Small intestine (tissue), 7 donors: ENCODE measurements at regions not wholly inside any gene's neighbourhood (a gene's known extent, or its start where the extent isn't known, plus 50 kb on each side); places are given as distances from the start of the nearest gene placed in this dataset.
"Not testable (repeated sequence)": the region's sequence is repeated elsewhere in the genome, so short reads cannot be mapped to it uniquely, and the experiment has no call there.

Experiments
- DNase-seq, 2 donors: peaks; one replicate each; pipeline versions ENCODE4 v3.0.0 to v3.0.0-alpha.2; 2013
- FAIRE-seq: peaks from 2 replicates; lab custom pipeline; 2012; peaks lifted over from hg19 to GRCh38; lab: Jason Lieb, UNC
- H3K27ac ChIP-seq, 3 donors: one replicate each; pipeline ENCODE4 v1.5.1; 2013; ENCODE audit warnings: low read length in 2 of 3, mild to moderate bottlenecking in 2 of 3, control low read depth in 1 of 3, inconsistent platforms in 1 of 3, low read depth in 1 of 3, moderate library complexity in 1 of 3
- H3K27me3 ChIP-seq, 3 donors: one replicate each; pipeline ENCODE4 v1.6.1; 2013; ENCODE audit warnings: low read length in 3 of 3, inconsistent platforms in 1 of 3; ENCODE audit not compliant: control insufficient read depth in 3 of 3, insufficient read depth in 3 of 3
- H3K36me3 ChIP-seq, 3 donors: one replicate each; pipeline ENCODE4 v1.6.1; 2013; ENCODE audit warnings: low read length in 3 of 3, inconsistent platforms in 1 of 3, low read depth in 1 of 3, mild to moderate bottlenecking in 1 of 3, moderate library complexity in 1 of 3; ENCODE audit not compliant: control insufficient read depth in 3 of 3, insufficient read depth in 2 of 3
- H3K4me1 ChIP-seq, 3 donors: one replicate each; pipeline ENCODE4 v1.6.1; 2013; ENCODE audit warnings: low read length in 2 of 3, inconsistent platforms in 1 of 3, low read depth in 1 of 3, mild to moderate bottlenecking in 1 of 3, moderate library complexity in 1 of 3; ENCODE audit not compliant: control insufficient read depth in 3 of 3, insufficient read depth in 2 of 3
- H3K4me3 ChIP-seq, 3 donors: one replicate each; pipeline ENCODE4 v1.5.1; 2013; ENCODE audit warnings: low read length in 3 of 3, control low read depth in 1 of 3, inconsistent platforms in 1 of 3, low read depth in 1 of 3, mild to moderate bottlenecking in 1 of 3, moderate library complexity in 1 of 3
- H3K9me3 ChIP-seq, 2 donors: one replicate each; pipeline ENCODE4 v1.6.1; 2013; ENCODE audit warnings: low read depth in 1 of 2, low read length in 1 of 2; ENCODE audit not compliant: control insufficient read depth in 2 of 2, insufficient read depth in 1 of 2
- WGBS, 3 donors: extraction: QIAGEN DNeasy Blood & Tissue Kit; methylation state at CpG; one replicate each; pipeline ENCODE4 v1.1.7; 2013; 5-methylcytosine and 5-hydroxymethylcytosine counted together
- donor health status: healthy with polysubstance abuse.
- donor health status: control.
- donor health status: control.
- donor health status: Bipolar disorder and iron deficiency.
- donor health status: healthy.

DNA sequence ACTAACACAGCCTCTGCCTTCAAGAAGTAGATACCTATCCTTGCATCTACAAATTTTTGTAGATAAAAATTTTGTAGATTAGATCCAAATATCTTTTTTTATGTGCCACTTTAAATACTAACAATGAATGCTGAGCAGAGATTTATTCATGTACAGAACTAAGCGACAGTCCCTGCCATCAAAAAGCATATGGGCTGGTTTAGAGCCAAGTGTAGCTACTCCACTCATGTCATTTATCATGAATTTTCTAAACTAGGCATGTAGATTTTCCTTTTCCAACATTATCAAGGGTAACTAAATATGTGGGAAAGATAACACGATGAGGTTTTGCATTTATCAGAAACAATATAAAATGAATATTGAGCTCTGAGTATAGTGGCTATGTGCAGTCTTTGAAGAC is 857.5 kb downstream of the XPNPEP1 start:
- DNase-seq (no peak), FAIRE-seq (no peak)
- H3K4me1 ChIP-seq = no peaks in the 10 kb centered on the region
- H3K9me3 ChIP-seq = no peaks in the 10 kb centered on the region
- H3K27ac ChIP-seq = no peak overlapping the region
- 64 to 65% (median 64%) methylated on average over 2 of the region's 2 CpGs for WGBS, 3 donors
- H3K36me3 ChIP-seq = no peaks in the 10 kb centered on the region
- H3K27me3 ChIP-seq = no peaks in the 10 kb centered on the region
- H3K4me3 ChIP-seq = no peak overlapping the region

DNA sequence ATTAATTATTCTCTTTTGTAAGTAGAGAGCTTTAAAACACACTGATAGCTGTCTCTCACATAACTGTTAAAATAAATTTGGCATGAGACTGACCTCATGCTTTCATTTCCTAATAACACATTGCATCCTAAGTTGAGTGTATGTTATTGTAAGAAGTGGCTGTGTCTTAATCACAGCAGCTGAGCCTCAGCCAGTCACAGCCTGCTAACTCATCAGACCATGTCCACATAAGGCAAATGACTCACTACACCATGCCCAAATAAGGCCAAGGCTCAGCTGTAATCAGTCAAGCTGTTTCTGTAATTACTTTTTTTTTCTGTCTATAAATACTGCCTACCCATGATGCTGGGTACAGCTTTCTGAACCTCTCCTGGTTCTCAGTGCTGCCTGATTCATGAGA is 860.9 kb downstream of the XPNPEP1 start:
- Histone ChIP-seq H3K27ac (no peak overlapping the region), H3K4me3 (no peak overlapping the region), H3K36me3 (no peaks in the 10 kb centered on the region), H3K4me1 (no peaks in the 10 kb centered on the region), H3K27me3 (no peaks in the 10 kb centered on the region), H3K9me3 (no peaks in the 10 kb centered on the region)
- no peak for DNase-seq
- no peak for FAIRE-seq

DNA sequence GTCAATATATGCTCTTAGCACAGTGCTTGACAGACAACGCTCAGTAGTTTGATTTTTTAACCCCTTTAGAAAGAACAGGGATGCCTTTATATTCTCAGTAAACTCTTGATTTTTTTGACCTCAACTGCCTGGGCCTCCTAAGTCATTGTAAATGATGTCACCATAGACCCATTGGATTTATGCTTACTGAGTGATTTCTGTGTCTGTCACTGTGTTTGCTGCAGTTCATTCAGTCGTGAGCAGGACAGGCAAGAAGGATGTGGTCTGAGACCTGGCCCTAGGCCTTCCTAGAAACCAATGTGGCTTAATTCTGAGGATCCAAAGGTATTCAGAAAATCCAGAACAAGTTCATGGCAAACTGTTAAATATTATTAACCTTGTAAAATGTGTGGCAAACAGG is 868.1 kb downstream of the XPNPEP1 start:
- Histone ChIP-seq H3K36me3 (no peaks in the 10 kb centered on the region), H3K27me3 (no peaks in the 10 kb centered on the region), H3K4me1 (no peaks in the 10 kb centered on the region), H3K9me3 (no peaks in the 10 kb centered on the region), H3K4me3 (no peak overlapping the region), H3K27ac (no peak overlapping the region)
- FAIRE-seq (no peak), DNase-seq (no peak)
- 81 to 87% (median 84%) methylated on average over 2 of the region's 2 CpGs for WGBS, 3 donors

DNA sequence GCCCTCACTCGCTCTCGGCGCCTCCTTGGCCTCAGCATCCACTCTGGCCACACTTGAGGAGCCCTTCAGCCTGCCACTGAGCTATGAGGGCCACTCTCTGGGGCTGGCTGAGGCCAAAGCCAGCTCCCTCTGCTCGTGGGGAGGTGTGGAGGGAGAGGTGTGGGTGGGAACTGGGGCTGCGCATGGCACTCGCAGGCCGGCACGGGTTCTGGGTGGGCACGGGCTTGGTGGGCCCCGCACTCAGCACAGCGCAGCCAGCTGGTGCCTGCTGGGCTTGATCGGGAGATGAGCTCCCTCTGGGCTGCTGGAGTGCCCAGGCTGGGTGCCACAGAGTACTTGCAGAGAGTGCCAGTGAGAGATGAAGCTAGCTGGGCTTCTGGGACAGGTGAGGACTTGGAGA is 875.5 kb downstream of the XPNPEP1 start:
- DNase-seq = no peak
- H3K9me3 ChIP-seq = peaks cover 0 to 11% of the 10 kb centered on the region in 2 donors
- H3K27ac ChIP-seq = no peak overlapping the region
- WGBS, 3 donors = 89 to 93% (median 91%) methylated on average over 11 to 12 of the region's 12 CpGs
- H3K27me3 ChIP-seq = no peaks in the 10 kb centered on the region
- no peaks in the 10 kb centered on the region for H3K4me1 ChIP-seq
- no peak overlapping the region for H3K4me3 ChIP-seq
- H3K36me3 ChIP-seq = no peaks in the 10 kb centered on the region
- FAIRE-seq = no peak

DNA sequence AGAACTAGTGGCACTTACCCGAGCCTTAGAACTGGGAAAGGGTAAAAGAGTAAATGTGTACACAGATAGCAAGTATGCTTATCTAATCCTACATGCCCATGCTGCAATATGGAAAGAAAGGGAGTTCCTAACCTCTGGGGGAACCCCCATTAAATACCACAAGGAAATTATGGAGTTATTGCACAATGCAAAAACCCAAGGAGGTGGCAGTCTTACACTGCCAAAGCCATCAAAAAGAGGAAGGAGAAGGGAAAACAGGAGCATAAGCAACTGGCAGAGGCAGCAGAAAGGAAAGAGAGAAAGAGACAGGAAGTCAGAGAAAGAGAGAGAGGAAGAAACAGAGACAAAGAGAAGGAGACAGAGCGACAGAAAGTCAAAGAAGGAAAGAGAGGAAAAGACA is 876.9 kb downstream of the XPNPEP1 start:
- not testable (repeated sequence) for H3K27ac ChIP-seq, H3K36me3 ChIP-seq, FAIRE-seq, H3K4me3 ChIP-seq, H3K4me1 ChIP-seq, H3K27me3 ChIP-seq, DNase-seq
- peaks cover 0 to 11% of the 10 kb centered on the region in 2 donors for H3K9me3 ChIP-seq
- 48 to 71% (median 55%) methylated on average over 2 of the region's 2 CpGs for WGBS, 3 donors

DNA sequence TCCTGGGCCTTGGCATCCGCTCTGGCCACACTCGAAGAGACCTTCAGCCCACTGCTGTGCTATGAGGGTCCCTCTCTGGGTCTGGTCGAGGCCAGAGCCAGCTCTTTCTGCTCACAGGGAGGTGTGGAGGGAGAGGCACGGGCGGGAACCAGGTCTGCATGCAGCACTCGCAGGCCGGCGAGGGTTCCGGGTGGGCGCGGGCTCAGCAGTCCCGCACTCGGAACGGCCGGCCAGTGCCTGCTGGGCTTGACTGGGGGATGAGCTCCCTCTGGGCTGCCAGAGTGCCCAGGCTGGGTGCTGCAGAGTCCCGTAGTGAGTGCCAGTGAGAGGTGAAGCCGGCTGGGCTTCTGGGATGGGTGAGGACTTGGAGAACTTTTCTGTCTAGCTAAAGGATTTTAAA is 882.7 kb downstream of the XPNPEP1 start:
- Histone ChIP-seq H3K4me1 (no peaks in the 10 kb centered on the region), H3K9me3 (peaks cover 0 to 4% of the 10 kb centered on the region in 2 donors), H3K27me3 (no peaks in the 10 kb centered on the region), H3K27ac (no peak overlapping the region), H3K4me3 (no peak overlapping the region), H3K36me3 (no peaks in the 10 kb centered on the region)
- 91 to 94% (median 92%) methylated on average over 17 of the region's 17 CpGs for WGBS, 3 donors
- DNase-seq (no peak), FAIRE-seq (no peak)

DNA sequence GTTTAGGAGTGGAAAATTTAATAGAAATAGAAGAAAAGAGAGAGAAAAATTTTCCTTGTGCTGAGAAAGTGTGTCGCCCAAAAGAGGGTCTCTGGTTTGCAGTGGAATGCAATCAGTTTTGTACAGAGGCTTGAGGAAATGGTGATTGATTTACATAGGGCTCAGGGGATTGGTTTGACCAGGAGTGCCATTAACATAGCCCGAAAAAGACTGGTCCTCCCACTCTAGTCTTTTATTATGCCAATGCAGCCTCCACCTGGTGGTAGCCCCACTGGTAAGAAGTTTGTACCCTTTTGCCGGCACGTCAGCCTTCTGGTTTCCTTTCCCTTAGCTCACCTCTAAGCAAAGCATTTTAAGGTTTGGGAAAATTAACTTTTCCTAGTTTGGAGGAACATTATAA is 885.3 kb downstream of the XPNPEP1 start:
- Histone ChIP-seq H3K36me3 (no peaks in the 10 kb centered on the region), H3K27me3 (no peaks in the 10 kb centered on the region), H3K27ac (no peak overlapping the region), H3K4me1 (no peaks in the 10 kb centered on the region), H3K9me3 (peaks cover 0 to 4% of the 10 kb centered on the region in 2 donors), H3K4me3 (no peak overlapping the region)
- FAIRE-seq (no peak), DNase-seq (no peak)
- 76 to 88% (median 86%) methylated on average over 4 of the region's 4 CpGs for WGBS, 3 donors

DNA sequence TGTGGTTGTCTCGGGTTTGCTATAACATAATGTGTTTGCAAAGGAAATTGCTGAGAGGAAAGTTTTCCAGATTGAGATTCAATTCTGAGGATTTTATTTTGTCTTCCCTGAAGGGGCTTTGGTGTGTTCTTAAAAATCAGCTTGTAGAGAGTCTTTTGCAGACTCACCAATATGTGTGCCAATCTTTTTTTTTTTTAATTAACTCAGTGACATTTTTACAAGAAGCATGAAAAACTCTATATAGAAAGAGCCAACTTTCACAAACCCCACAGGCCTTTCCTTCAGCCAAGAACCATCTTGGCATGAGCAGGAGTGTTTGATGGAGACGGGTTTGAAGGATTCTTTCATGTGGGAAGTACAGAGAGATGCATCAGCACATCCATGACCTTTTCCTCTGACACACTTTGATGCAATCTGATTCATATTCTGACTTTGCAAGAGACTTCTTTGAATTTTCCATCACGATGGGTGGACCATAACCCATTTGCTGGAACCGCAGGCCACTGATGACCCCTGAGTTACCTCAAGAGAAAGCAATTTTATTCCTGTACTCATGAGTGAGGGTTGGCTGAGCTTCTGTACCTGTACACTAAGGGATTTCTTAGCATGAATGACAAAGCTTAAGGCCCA is 892.6 kb downstream of the XPNPEP1 start:
- no peaks in the 10 kb centered on the region for H3K9me3 ChIP-seq

DNA sequence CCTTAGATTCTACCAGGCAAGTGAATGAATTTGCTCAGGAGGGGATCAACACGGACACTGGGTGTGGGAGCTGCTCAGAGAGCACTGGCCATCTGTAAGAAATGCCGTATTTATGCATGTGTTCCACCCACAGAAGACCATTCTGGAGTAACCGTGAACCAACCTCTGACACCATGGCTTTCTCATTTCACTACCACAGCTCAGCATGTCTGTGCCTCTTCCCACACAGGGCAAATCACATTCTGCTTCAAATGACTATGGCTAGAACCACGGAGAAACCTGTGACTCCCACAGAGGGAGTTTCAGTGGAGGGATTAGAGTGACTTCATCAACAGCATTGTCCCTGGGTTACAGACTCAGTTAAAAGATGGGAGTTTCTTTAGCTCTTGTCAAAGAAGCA is 893.4 kb downstream of the XPNPEP1 start:
- no peaks in the 10 kb centered on the region for H3K36me3 ChIP-seq
- H3K4me1 ChIP-seq = no peaks in the 10 kb centered on the region
- no peak overlapping the region for H3K4me3 ChIP-seq
- no peaks in the 10 kb centered on the region for H3K9me3 ChIP-seq
- no peak overlapping the region for H3K27ac ChIP-seq
- H3K27me3 ChIP-seq = no peaks in the 10 kb centered on the region
- FAIRE-seq (no peak), DNase-seq (no peak)
- WGBS, 3 donors = 66 to 80% (median 67%) methylated on average over 4 of the region's 4 CpGs

More for the DNA sequence above, 892.6 kb downstream of the XPNPEP1 start:
- WGBS, 3 donors = 66 to 74% (median 68%) methylated on average over 4 of the region's 4 CpGs
- no peaks in the 10 kb centered on the region for H3K36me3 ChIP-seq
- no peak overlapping the region for H3K4me3 ChIP-seq
- no peak overlapping the region for H3K27ac ChIP-seq
- DNase-seq (no peak), FAIRE-seq (no peak)
- no peaks in the 10 kb centered on the region for H3K4me1 ChIP-seq
- no peaks in the 10 kb centered on the region for H3K27me3 ChIP-seq
